Endodermal cell (in vitro differentiated cells): ENCODE measurements at regions not wholly inside any gene's neighbourhood (a gene's known extent, or its start where the extent isn't known, plus 50 kb on each side); places are given as distances from the start of the nearest gene placed in this dataset.

Source experiments
- DNase-seq: peaks from one replicate; pipeline ENCODE4 v3.0.0-alpha.2; 2017
- H3K27ac ChIP-seq: 2 replicates; pipeline ENCODE4 v1.5.1; 2013; ENCODE audit warnings: mild to moderate bottlenecking, low read depth, low read length, moderate library complexity
- H3K27me3 ChIP-seq: 2 replicates; pipeline ENCODE4 v1.6.1; 2013; ENCODE audit warnings: mild to moderate bottlenecking, low read length, moderate library complexity; ENCODE audit not compliant: insufficient read depth, control insufficient read depth, poor library complexity, severe bottlenecking
- H3K36me3 ChIP-seq: 2 replicates; pipeline ENCODE4 v1.7.0; 2013; ENCODE audit warnings: mild to moderate bottlenecking, low read length, moderate library complexity; ENCODE audit not compliant: control insufficient read depth, insufficient read depth
- H3K4me1 ChIP-seq: one replicate; pipeline ENCODE4 v1.7.0; 2013; ENCODE audit warnings: low read length; ENCODE audit not compliant: control insufficient read depth, insufficient read depth
- H3K4me3 ChIP-seq: 2 replicates; pipeline ENCODE4 v1.5.1; 2013; ENCODE audit warnings: mild to moderate bottlenecking, low read length, moderate library complexity
- H3K9ac ChIP-seq: 2 replicates; pipeline ENCODE4 v1.6.1; 2013; ENCODE audit warnings: mild to moderate bottlenecking, low read length, moderate library complexity; ENCODE audit not compliant: poor library complexity, severe bottlenecking; ENCODE audit errors: extremely low read depth
- H3K9me3 ChIP-seq: 2 replicates; pipeline ENCODE4 v1.6.1; 2013; ENCODE audit warnings: mild to moderate bottlenecking, low read length, moderate library complexity; ENCODE audit not compliant: control insufficient read depth
- H3K27ac Mint-ChIP-seq: 2 replicates; pipeline ENCODE4 v1.8.0; 2020; ENCODE audit warnings: mixed read lengths
- H3K27me3 Mint-ChIP-seq: 2 replicates; pipeline ENCODE4 v1.8.0; 2021; ENCODE audit warnings: mild to moderate bottlenecking, mixed read lengths; ENCODE audit not compliant: insufficient read depth
- H3K36me3 Mint-ChIP-seq: 2 replicates; pipeline ENCODE4 v1.8.0; 2020; ENCODE audit warnings: low read depth, mixed read lengths
- H3K4me1 Mint-ChIP-seq: 2 replicates; pipeline ENCODE4 v1.8.0; 2020; ENCODE audit warnings: mixed read lengths
- H3K4me3 Mint-ChIP-seq: 2 replicates; pipeline ENCODE4 v1.8.0; 2020; ENCODE audit warnings: mild to moderate bottlenecking, moderate library complexity, mixed read lengths
- H3K9me3 Mint-ChIP-seq: 2 replicates; pipeline ENCODE4 v1.8.0; 2020; ENCODE audit warnings: mild to moderate bottlenecking, mixed read lengths
- CTCF ChIP-seq: fragments of 200-600 bp; sonication (generic); conservative IDR thresholded peaks from 2 replicates; pipeline ENCODE4 v1.5.0; 2021; ENCODE audit warnings: antibody characterized with exemption, mild to moderate bottlenecking
- WGBS, 2 experiments: methylation state at CpG; one replicate each; pipeline versions ENCODE4 v1.1.5 to v1.1.7; 2013; ENCODE audit warnings: missing lambda C conversion rate in 2 of 2, mixed read lengths in 1 of 2; ENCODE audit not compliant: insufficient coverage in 1 of 2, insufficient read length in 1 of 2; 5-methylcytosine and 5-hydroxymethylcytosine counted together

GRCh38 chr12:97805146-97805545, 342.5 kb downstream of the RMST start:
- no peak for DNase-seq
- Mint-ChIP-seq H3K36me3 (peaks cover 2% of the 10 kb centered on the region), H3K27ac (no peak overlapping the region), H3K4me1 (peaks cover 9% of the 10 kb centered on the region), H3K4me3 (no peak overlapping the region), H3K27me3 (no peaks in the 10 kb centered on the region), H3K9me3 (peaks cover 2% of the 10 kb centered on the region)
- H3K4me3 ChIP-seq = no peak overlapping the region
- no peaks in the 10 kb centered on the region for H3K9me3 ChIP-seq
- 83 to 86% methylated on average over 8 of the region's 8 CpGs for WGBS, 2 experiments
- no peaks in the 10 kb centered on the region for H3K4me1 ChIP-seq
- H3K27ac ChIP-seq = no peak overlapping the region
- no peak for TF ChIP-seq CTCF
- no peak overlapping the region for H3K9ac ChIP-seq
- H3K27me3 ChIP-seq = no peaks in the 10 kb centered on the region
- no peaks in the 10 kb centered on the region for H3K36me3 ChIP-seq

GRCh38 chr12:97813301-97813700, 350.7 kb downstream of the RMST start:
- peaks cover 2% of the 10 kb centered on the region for H3K36me3 Mint-ChIP-seq
- Histone ChIP-seq H3K36me3 (no peaks in the 10 kb centered on the region), H3K4me3 (no peak overlapping the region), H3K4me1 (no peaks in the 10 kb centered on the region), H3K27me3 (no peaks in the 10 kb centered on the region), H3K27ac (no peak overlapping the region), H3K9me3 (no peaks in the 10 kb centered on the region), H3K9ac (no peak overlapping the region)
- H3K27ac Mint-ChIP-seq = no peak overlapping the region
- no peak for TF ChIP-seq CTCF
- no peaks in the 10 kb centered on the region for H3K4me1 Mint-ChIP-seq
- no peaks in the 10 kb centered on the region for H3K9me3 Mint-ChIP-seq
- WGBS, 2 experiments = 88% methylated on average over 2 of the region's 2 CpGs; no CpG with 5 or more reads in 1 of the 2 experiments
- DNase-seq = no peak
- H3K27me3 Mint-ChIP-seq = no peaks in the 10 kb centered on the region
- no peak overlapping the region for H3K4me3 Mint-ChIP-seq

- WGBS, 2 experiments = 86% methylated on average over 4 of the region's 4 CpGs
- no peak for DNase-seq
- H3K4me3 Mint-ChIP-seq = no peak overlapping the region
These were observed 359.2 kb downstream of the RMST start for GRCh38 chr12:97821806-97822205.

More at GRCh38 chr12:97821806-97822205, 359.2 kb downstream of the RMST start:
- Mint-ChIP-seq H3K27ac (no peak overlapping the region), H3K27me3 (no peaks in the 10 kb centered on the region), H3K36me3 (no peaks in the 10 kb centered on the region), H3K4me1 (peaks cover 8% of the 10 kb centered on the region), H3K9me3 (no peaks in the 10 kb centered on the region)
- Histone ChIP-seq H3K4me1 (peaks cover 6% of the 10 kb centered on the region), H3K27me3 (no peaks in the 10 kb centered on the region), H3K27ac (no peak overlapping the region), H3K4me3 (no peak overlapping the region), H3K36me3 (no peaks in the 10 kb centered on the region), H3K9ac (no peak overlapping the region), H3K9me3 (no peaks in the 10 kb centered on the region)
- TF ChIP-seq CTCF = no peak
